Karpas-422 (cell line): ENCODE measurements at regions not wholly inside any gene's neighbourhood (a gene's known extent, or its start where the extent isn't known, plus 50 kb on each side); places are given as distances from the start of the nearest gene placed in this dataset.
"Not testable (repeated sequence)": the region's sequence is repeated elsewhere in the genome, so short reads cannot be mapped to it uniquely, and the experiment has no call there.

Experiments
- DNase-seq: peaks from one replicate; pipeline ENCODE4 v3.0.0-alpha.2; 2015
- H2AFZ ChIP-seq: fragments of 200-600 bp; sonication (generic); 2 replicates; pipeline ENCODE4 v1.6.1; 2014; ENCODE audit warnings: antibody characterized with exemption, low read length, mixed read lengths
- H3K27ac ChIP-seq: fragments of 200-600 bp; sonication (generic); 2 replicates; pipeline ENCODE4 v1.5.1; 2014; ENCODE audit warnings: mild to moderate bottlenecking, low read length, moderate library complexity
- H3K27me3 ChIP-seq: fragments of 200-600 bp; sonication (generic); 2 replicates; pipeline ENCODE4 v1.6.1; 2014; ENCODE audit warnings: low read length, mixed read lengths
- H3K36me3 ChIP-seq: fragments of 200-600 bp; sonication (generic); 2 replicates; pipeline ENCODE4 v1.6.1; 2014; ENCODE audit warnings: low read length, mixed read lengths; ENCODE audit not compliant: insufficient read depth
- H3K4me1 ChIP-seq: fragments of 200-600 bp; sonication (generic); 2 replicates; pipeline ENCODE4 v1.6.1; 2014; ENCODE audit warnings: mild to moderate bottlenecking, low read length, mixed read lengths
- H3K4me2 ChIP-seq: fragments of 200-600 bp; sonication (generic); 2 replicates; pipeline ENCODE4 v1.6.1; 2014; ENCODE audit warnings: low read length, low read depth, mild to moderate bottlenecking; ENCODE audit not compliant: poor library complexity, severe bottlenecking
- H3K4me3 ChIP-seq: fragments of 200-600 bp; sonication (generic); 2 replicates; pipeline ENCODE4 v1.5.1; 2014; ENCODE audit warnings: mild to moderate bottlenecking, antibody characterized with exemption, low read length, mixed read lengths
- H3K79me2 ChIP-seq: fragments of 200-600 bp; sonication (generic); 2 replicates; pipeline ENCODE4 v1.6.1; 2014; ENCODE audit warnings: mild to moderate bottlenecking, low read length, mixed read lengths
- H3K9ac ChIP-seq: fragments of 200-600 bp; sonication (generic); 2 replicates; pipeline ENCODE4 v1.6.0; 2014; ENCODE audit warnings: low read length
- H3K9me2 ChIP-seq: fragments of 200-600 bp; sonication (generic), shearing (Covaris generic); replicated peaks from 2 replicates; pipeline ENCODE4 v1.6.0; 2014; ENCODE audit warnings: mild to moderate bottlenecking, low read length, moderate library complexity; ENCODE audit not compliant: insufficient read depth
- H3K9me3 ChIP-seq: fragments of 300-700, 200-600 bp; sonication (generic); 2 replicates; pipeline ENCODE4 v1.6.1; 2014; ENCODE audit warnings: low read length, mixed read lengths
- H4K20me1 ChIP-seq: fragments of 200-600 bp; sonication (generic); 2 replicates; pipeline ENCODE4 v1.6.1; 2014; ENCODE audit warnings: mild to moderate bottlenecking, antibody characterized with exemption, low read length, low read depth; ENCODE audit not compliant: insufficient read depth

DNA sequence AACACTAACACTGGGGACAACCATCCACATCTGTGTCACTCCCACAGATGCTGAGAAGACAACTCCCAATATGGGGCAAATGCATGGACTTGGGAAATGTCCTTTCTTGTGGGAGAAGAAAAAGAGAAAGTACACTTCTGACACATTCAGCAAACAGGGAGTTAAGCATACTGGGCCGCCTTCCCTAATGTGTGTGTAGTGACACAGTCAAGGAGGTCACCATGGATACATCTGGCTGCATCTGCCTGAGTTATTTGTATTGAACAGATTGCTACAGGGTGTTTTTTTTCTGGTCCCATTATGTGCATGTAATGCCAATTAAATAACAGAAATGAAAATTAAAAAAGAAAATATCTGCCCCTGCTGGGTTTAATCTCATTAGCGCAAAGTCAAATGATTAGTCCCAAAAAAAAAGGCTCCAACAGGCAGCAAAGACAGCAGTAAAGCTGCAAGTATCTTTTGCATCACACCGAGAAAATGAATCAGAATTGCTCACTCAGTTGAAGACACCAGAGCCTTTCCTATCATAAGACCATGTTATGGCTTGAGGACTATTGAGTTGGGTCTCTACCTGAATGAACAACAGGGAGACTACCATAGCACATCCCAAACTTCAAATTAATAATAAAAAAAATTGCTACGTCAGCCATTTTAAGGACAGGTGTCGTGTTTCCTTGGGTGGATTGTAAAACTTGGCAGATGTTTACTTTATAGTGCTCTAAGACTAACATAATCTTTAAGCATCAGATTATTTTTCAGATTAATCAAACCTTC is 395.9 kb downstream of the DTWD2 start:
- Histone ChIP-seq H3K9ac (no peak overlapping the region), H3K36me3 (no peaks in the 10 kb centered on the region), H3K9me3 (no peaks in the 10 kb centered on the region), H3K27ac (no peak overlapping the region), H3K27me3 (no peaks in the 10 kb centered on the region), H3K4me1 (no peaks in the 10 kb centered on the region), H3K79me2 (no peaks in the 10 kb centered on the region), H2AFZ (no peak overlapping the region), H4K20me1 (no peaks in the 10 kb centered on the region), H3K4me3 (no peak overlapping the region), H3K9me2 (no peaks in the 10 kb centered on the region), H3K4me2 (no peak overlapping the region)
- DNase-seq: no peak

DNA sequence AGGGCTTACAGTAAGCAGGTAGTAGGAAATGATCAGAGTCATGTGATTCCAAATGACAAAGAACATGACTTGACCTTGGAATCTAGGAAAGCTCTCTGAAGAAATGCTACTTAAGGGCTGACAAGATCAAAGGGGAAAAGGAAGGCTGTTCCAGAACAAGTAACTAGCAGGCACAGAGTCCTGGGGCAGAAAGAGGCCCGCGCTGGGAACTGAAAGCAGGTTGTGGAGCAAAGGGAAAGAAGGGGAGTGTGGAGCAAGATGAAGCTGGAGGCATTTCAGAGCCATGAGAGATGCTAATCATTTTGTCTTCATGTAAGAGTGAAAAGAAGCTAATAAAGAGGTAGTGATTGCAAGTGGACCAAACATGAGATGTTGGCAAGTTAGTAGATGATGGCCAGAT is 397.5 kb downstream of the DTWD2 start:
- peak; percentile 2 for DNase-seq
- H3K9me2 ChIP-seq: no peaks in the 10 kb centered on the region

DNA sequence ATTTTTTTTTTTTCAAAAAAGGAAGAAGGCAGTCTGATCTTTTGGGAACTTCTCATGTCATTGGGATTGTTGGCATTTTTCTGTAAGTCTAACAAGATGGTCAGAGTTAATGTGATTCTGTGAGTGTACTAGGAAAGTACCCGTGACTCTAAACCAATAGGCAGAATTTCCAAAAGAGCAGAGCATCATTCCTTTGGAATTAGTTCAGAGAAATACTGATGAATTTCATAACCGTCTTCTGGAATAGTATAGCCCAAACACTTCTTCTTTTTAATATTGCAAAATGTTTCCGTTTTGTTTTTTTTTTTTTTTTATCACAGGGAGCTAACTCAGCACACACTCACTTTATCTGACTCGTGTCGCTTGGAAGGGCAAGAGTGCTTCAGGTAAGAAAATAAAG is 407.4 kb downstream of the DTWD2 start:
- Histone ChIP-seq H3K4me1 (no peaks in the 10 kb centered on the region), H3K36me3 (no peaks in the 10 kb centered on the region), H3K27me3 (no peaks in the 10 kb centered on the region), H2AFZ (no peak overlapping the region), H3K9ac (no peak overlapping the region), H3K4me3 (no peak overlapping the region), H4K20me1 (no peaks in the 10 kb centered on the region), H3K4me2 (no peak overlapping the region), H3K9me3 (no peaks in the 10 kb centered on the region), H3K27ac (no peak overlapping the region), H3K9me2 (no peaks in the 10 kb centered on the region), H3K79me2 (no peaks in the 10 kb centered on the region)
- no peak for DNase-seq

More for the DNA sequence above, 397.5 kb downstream of the DTWD2 start:
- Histone ChIP-seq H3K9ac (no peak overlapping the region), H3K27me3 (no peaks in the 10 kb centered on the region), H3K4me2 (no peak overlapping the region), H3K36me3 (no peaks in the 10 kb centered on the region), H3K27ac (no peak overlapping the region), H3K4me3 (no peak overlapping the region), H3K9me3 (no peaks in the 10 kb centered on the region), H2AFZ (no peak overlapping the region), H3K4me1 (no peaks in the 10 kb centered on the region), H4K20me1 (no peaks in the 10 kb centered on the region), H3K79me2 (no peaks in the 10 kb centered on the region)

DNA sequence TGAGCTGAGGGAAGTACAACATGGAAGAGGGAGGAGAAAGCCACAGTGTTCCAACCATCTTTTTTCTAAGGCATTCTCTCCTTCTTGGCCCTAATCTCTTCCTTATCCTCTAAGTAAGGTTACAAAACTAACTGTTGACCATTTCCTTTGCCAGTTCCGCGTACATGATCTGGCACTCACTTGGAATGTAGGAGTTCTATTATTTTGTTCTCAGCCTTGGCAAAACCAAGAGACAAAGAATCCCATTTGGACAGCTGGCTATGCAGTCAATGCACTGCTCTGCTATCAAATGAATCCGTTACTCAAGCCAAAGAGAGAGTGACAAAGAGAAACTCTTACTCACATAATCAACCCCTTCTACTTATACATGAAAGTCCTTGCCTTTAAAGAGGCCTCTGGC is 410.3 kb downstream of the DTWD2 start:
- H3K9me3 ChIP-seq: no peaks in the 10 kb centered on the region
- no peak overlapping the region for H3K27ac ChIP-seq
- DNase-seq: no peak
- H3K9me2 ChIP-seq: no peaks in the 10 kb centered on the region
- no peaks in the 10 kb centered on the region for H3K36me3 ChIP-seq
- H3K9ac ChIP-seq: no peak overlapping the region
- no peak overlapping the region for H2AFZ ChIP-seq
- H3K27me3 ChIP-seq: no peaks in the 10 kb centered on the region
- no peak overlapping the region for H3K4me3 ChIP-seq
- no peak overlapping the region for H3K4me2 ChIP-seq
- no peaks in the 10 kb centered on the region for H3K4me1 ChIP-seq
- no peaks in the 10 kb centered on the region for H3K79me2 ChIP-seq
- H4K20me1 ChIP-seq: no peaks in the 10 kb centered on the region

DNA sequence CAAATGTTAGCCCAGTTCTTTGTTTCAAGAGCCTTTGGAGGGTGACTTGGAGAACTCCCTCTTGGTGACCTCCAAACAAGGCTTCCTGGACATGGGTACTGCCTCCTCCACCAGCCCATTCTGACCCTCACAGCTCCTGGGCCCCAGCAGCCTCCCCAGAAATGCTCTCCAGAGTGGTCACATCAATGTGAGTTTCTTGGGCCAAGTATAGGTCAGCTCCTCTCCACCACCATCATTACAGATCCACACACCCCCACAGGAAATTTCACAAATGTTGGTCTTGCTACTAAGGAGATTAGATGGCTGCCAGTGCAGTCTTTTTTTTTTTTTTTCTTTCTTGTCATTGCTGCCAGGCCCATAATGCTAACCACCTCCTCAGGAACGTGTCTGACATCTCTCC is 410.7 kb downstream of the DTWD2 start:
- Histone ChIP-seq H3K36me3 (no peaks in the 10 kb centered on the region), H3K4me2 (no peak overlapping the region), H3K27ac (no peak overlapping the region), H3K27me3 (no peaks in the 10 kb centered on the region), H3K4me3 (no peak overlapping the region), H2AFZ (no peak overlapping the region), H3K79me2 (no peaks in the 10 kb centered on the region), H3K9me3 (no peaks in the 10 kb centered on the region), H3K9ac (no peak overlapping the region), H3K9me2 (no peaks in the 10 kb centered on the region), H3K4me1 (no peaks in the 10 kb centered on the region), H4K20me1 (no peaks in the 10 kb centered on the region)
- no peak for DNase-seq

DNA sequence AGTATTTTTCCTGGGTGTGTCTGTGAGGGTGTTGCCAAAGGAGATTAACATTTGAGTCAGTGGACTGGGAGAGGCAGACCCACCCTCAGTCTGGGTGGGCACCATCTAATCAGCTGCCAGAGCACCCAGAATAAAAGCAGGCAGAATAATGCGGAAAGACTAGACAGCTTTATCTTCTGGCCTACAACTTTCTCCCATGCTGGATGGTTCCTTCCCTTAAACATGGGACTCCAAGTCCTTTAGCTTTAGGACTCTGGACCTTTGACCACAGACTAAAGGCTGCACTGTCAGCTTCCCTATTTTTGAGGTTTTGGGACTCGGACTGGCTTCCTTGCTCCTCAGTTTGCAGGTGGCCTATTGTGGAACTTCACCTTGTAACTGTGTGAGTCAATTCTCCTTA is 418.1 kb downstream of the DTWD2 start:
- H3K27ac ChIP-seq, H3K36me3 ChIP-seq, H3K79me2 ChIP-seq, H3K4me1 ChIP-seq, H3K9me2 ChIP-seq, H3K4me3 ChIP-seq, H2AFZ ChIP-seq, H3K27me3 ChIP-seq, H3K4me2 ChIP-seq, H3K9me3 ChIP-seq, H3K9ac ChIP-seq, H4K20me1 ChIP-seq, DNase-seq: not testable (repeated sequence)

DNA sequence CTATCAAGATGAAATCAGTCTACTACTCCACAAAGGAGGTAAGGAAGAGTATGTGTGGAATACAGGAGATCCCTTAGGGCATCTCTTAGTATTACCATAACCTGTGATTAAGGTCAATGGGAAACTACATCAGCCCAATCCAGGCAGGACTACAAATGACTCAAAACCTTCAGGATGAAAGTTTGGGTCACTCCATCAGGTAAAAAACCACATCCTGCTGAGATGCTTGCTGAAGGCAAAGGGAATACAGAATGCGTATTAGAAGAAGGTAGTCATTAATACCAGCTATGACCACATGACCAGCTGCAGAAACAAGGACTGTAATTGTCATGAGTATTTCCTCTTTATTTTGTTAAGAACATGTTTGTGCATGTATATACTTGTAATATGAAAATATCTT is 418.8 kb downstream of the DTWD2 start:
- not testable (repeated sequence) for H4K20me1 ChIP-seq, H3K4me1 ChIP-seq, H3K4me2 ChIP-seq, H2AFZ ChIP-seq, H3K27me3 ChIP-seq, H3K4me3 ChIP-seq, H3K9me2 ChIP-seq, DNase-seq, H3K27ac ChIP-seq, H3K9ac ChIP-seq, H3K79me2 ChIP-seq, H3K9me3 ChIP-seq, H3K36me3 ChIP-seq

DNA sequence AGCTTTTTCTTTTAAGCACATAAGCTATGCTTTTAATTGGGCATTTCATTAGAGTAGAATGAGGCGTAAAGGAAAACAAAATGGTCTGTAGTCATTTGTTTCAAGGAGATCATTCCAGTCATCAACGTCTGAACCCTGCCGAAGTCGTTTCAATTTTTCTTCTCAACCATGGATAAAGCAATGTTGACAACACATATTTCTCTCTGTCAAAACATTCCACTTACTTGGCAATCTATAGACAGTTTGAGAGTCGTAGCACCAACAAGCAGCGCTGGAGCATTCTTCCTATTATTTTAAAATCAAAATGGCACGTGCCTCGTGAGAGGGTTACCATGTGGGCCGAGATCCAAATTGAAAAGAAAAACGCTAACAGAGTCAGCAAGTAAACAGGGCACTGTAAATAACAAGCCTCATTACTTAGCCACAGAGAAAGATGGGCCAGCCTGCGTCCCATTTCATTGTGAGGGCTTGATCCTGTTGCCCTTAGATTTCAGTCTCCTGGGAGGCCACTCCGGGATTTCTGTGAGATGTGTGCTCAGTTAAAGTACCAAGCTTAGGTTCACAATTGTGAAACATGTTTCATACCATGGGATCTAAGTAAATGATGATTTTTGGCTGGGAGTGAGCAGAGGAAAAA is 422.9 kb downstream of the DTWD2 start:
- Histone ChIP-seq H3K4me3 (no peak overlapping the region), H3K36me3 (no peaks in the 10 kb centered on the region), H3K79me2 (no peaks in the 10 kb centered on the region), H3K9me3 (no peaks in the 10 kb centered on the region), H3K9me2 (no peaks in the 10 kb centered on the region), H3K4me1 (no peaks in the 10 kb centered on the region), H4K20me1 (no peaks in the 10 kb centered on the region), H3K9ac (no peak overlapping the region), H3K4me2 (no peak overlapping the region), H2AFZ (no peak overlapping the region), H3K27me3 (no peaks in the 10 kb centered on the region), H3K27ac (no peak overlapping the region)
- no peak for DNase-seq
